ENCODE measurements at regions not wholly inside any gene's neighbourhood (a gene's known extent, or its start where the extent isn't known, plus 50 kb on each side); places are given as distances from the start of the nearest gene placed in this dataset.

DNA sequence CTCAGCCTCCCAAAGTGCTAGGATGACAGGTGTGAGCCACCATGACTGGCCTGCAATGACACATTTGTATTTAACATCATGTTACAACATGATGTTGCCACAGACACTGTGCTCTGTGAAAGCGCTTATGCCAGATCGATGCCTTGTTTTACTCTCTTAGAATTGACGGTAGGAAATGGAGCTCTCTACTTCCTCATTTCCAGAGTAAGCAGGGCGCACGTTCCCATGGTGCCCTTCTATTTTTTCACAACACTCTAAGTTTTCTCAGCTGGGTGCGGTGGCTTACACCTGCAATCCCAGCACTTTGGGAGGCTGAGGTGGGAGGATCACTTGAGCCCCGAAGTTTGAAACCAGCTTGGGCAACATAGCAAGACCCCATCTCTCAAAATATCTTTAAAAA, 60.7 kb upstream of the DHRSX start:
- TF ChIP-seq CTCF (IDR thresholded peaks at IDR 0.05) (no peak), POLR2A (IDR thresholded peaks at IDR 0.05) (no peak)
